ENCODE measurements at regions not wholly inside any gene's neighbourhood (a gene's known extent, or its start where the extent isn't known, plus 50 kb on each side); places are given as distances from the start of the nearest gene placed in this dataset.

DNA sequence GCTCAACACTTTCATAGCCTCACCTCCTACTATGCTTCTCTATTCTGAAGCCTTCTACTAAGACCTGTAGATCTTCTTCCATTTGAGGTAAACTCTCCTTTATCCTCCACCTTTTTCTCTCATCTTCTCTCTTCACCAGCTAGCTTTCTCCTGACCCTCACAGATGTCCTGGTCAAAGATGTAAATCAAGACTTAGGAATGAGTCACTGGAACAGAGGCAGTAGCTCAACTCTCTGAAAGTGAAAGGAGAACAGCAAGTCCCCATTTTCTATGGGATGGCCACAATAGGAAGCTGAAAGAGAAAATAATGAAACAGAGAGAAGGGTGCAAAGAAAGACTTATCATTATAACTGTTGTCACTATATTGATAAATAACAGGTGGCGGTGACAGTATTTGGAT lies 86.1 kb upstream of the DOCK9 start:
- intact Hi-C loops (cut with DNase I) = no loop called here
- TF ChIP-seq, protein P1, sequence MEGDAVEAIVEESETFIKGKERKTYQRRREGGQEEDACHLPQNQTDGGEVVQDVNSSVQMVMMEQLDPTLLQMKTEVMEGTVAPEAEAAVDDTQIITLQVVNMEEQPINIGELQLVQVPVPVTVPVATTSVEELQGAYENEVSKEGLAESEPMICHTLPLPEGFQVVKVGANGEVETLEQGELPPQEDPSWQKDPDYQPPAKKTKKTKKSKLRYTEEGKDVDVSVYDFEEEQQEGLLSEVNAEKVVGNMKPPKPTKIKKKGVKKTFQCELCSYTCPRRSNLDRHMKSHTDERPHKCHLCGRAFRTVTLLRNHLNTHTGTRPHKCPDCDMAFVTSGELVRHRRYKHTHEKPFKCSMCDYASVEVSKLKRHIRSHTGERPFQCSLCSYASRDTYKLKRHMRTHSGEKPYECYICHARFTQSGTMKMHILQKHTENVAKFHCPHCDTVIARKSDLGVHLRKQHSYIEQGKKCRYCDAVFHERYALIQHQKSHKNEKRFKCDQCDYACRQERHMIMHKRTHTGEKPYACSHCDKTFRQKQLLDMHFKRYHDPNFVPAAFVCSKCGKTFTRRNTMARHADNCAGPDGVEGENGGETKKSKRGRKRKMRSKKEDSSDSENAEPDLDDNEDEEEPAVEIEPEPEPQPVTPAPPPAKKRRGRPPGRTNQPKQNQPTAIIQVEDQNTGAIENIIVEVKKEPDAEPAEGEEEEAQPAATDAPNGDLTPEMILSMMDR (IDR thresholded peaks at IDR 0.05) = no peak
- Histone ChIP-seq H3K27me3 (no peaks in the 10 kb centered on the region), H3K4me3 (no peak overlapping the region), H3K4me1 (peaks cover 14% of the 10 kb centered on the region), H3K27ac (no peak overlapping the region), H3K36me3 (no peaks in the 10 kb centered on the region), H3K9me3 (no peaks in the 10 kb centered on the region)
- ATAC-seq (no peak), DNase-seq (no peak)

DNA sequence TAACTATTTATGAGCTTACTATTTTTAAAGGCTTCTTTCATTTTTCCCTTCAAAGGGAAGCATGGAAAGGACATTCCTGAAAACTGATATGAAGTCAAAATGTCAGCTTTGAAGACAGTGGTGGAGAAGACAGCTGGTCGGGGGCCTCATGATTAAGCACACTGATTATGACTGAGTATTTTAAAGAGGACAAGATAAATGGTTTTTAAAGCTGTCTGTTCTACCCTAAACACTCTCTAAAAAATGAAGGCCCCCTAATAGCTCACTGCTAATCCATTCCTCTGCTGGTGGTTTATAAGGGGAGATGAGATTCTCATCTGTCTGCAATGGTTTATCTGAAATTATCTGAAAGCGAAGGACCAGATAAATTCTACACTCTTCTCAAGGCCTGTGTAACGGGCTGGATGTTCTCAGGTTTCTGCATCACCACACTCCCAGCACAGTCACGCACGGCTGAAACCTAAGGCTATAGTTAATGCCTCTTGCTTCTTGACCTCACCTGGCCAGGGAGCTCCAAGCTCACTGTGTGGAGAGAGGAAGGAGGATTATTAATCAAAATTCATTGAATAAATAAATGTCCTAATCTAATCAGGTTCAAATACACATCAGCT lies 86.9 kb upstream of the DOCK9 start:
- intact Hi-C loops (cut with DNase I) = no loop called here
- peaks cover 14% of the 10 kb centered on the region for H3K4me1 ChIP-seq
- DNase-seq (no peak), ATAC-seq (no peak)
- no peak overlapping the region for H3K27ac ChIP-seq
- no peaks in the 10 kb centered on the region for H3K9me3 ChIP-seq
- no peaks in the 10 kb centered on the region for H3K36me3 ChIP-seq
- H3K4me3 ChIP-seq = no peak overlapping the region
- no peaks in the 10 kb centered on the region for H3K27me3 ChIP-seq
- TF ChIP-seq, protein P1 (IDR thresholded peaks at IDR 0.05) = no peak

DNA sequence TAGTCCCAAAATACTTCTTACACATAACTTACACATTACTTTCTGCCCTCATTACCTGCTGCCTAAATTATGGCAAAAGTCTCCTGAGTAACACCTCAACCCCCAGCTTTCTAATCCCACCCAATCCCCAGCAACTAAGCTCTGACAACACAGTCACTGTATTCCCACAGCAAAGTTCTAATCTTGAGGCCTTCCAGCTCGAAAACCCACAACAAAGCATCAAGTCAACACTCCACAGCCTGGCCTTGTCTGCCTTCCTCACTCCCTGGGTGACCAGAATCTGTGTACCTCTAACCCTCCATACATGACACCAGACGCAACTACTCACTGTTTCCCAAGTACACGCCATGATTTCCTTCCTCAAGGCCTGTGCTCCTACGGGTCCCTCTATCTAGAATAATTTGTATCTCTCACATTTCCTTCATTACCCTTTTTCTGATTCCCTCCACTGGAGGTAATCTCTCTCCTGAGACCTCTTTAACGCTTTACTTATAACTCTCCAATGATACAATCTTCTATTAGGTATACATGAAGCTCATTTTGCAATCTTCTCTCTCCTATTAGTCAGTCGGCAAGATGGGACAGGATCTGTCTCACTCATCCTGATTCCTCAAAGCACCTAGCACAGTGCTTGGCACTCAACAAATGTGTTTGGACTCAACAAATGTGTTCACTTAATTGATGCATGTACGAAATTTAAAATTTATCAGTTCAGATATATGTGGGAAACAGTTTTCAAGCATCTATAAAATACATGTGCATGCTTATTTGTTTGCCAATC lies 87.6 kb upstream of the DOCK9 start:
- TF ChIP-seq, protein P1 (IDR thresholded peaks at IDR 0.05) = no peak

DNA sequence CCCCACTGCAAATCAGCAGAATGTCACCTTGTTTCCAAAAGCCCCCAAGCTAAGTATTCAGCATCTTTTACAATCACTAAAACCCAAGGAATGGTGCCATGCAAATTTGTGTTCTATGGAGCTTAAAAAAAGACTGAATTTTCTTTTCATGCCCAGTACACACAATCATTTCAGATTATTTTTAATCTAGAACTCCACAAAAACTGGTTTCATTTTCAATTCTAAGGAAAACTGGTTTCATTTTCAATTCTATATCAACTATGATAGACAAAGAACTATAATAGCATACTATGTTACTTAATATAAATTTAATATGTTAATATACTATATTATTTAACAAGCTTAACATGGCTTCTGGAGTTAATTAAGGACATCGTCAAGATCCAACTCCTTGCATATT lies 88.4 kb upstream of the DOCK9 start:
- Histone ChIP-seq H3K27ac (no peak overlapping the region), H3K36me3 (no peaks in the 10 kb centered on the region), H3K4me3 (no peak overlapping the region), H3K4me1 (peaks cover 14% of the 10 kb centered on the region), H3K27me3 (no peaks in the 10 kb centered on the region), H3K9me3 (no peaks in the 10 kb centered on the region)
- DNase-seq (no peak), ATAC-seq (no peak)
- TF ChIP-seq, protein P1 (IDR thresholded peaks at IDR 0.05) = no peak
- intact Hi-C loops (cut with DNase I) = no loop called here

More for the DNA sequence above, 87.6 kb upstream of the DOCK9 start:
- no peaks in the 10 kb centered on the region for H3K27me3 ChIP-seq
- ATAC-seq = no peak
- intact Hi-C loops (cut with DNase I) = no loop called here
- H3K9me3 ChIP-seq = no peaks in the 10 kb centered on the region
- DNase-seq = no peak
- H3K4me1 ChIP-seq = peaks cover 14% of the 10 kb centered on the region
- no peak overlapping the region for H3K4me3 ChIP-seq
- H3K36me3 ChIP-seq = no peaks in the 10 kb centered on the region
- H3K27ac ChIP-seq = no peak overlapping the region

DNA sequence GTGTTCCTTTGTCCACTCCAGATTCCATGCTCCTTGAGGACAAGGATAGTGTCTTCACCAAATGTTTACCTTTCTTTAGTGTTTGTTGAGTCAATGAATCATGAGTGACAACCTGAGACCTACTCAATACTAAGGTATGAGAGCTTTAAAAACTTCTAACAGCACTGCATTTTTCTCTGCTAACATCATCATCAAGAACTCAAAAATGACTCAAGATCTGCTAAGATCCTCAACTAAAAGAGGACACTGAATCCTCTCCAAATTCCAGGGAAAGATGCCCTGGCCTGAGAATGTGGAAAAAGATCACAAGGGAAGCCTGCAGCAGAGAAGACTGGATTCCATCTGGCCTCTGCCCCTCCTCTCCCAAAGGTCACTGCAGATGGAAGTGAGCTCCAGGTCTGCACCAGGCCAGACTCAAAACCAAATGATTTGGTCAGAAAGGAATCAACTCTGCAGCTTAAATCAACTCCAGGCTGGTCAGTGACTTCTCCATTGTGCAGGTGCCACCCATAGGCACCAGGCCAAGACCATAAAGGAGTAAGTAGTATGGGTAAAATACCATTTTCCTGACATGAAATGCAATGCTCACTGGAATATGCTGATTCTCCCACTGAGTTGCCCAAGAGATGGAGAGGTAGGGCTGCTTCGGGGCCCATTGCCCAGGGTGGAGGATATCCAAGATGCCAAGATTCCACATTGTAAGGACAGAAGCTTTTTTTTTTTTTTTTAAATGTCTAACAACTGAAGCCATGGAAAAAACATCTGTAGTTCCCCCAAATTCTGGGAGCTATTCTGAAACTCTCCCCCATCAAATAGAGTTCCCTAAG lies 89.5 kb upstream of the DOCK9 start:
- H3K9me3 ChIP-seq = no peaks in the 10 kb centered on the region
- no peaks in the 10 kb centered on the region for H3K27me3 ChIP-seq
- H3K4me3 ChIP-seq = no peak overlapping the region
- H3K4me1 ChIP-seq = peaks cover 14% of the 10 kb centered on the region
- H3K36me3 ChIP-seq = no peaks in the 10 kb centered on the region
- DNase-seq = no peak
- TF ChIP-seq, protein P1 (IDR thresholded peaks at IDR 0.05) = no peak
- intact Hi-C loops (cut with DNase I) = no loop called here
- H3K27ac ChIP-seq = no peak overlapping the region
- ATAC-seq = peak; percentile 47
